NCI-H187 (cell line): ENCODE measurements at regions not wholly inside any gene's neighbourhood (a gene's known extent, or its start where the extent isn't known, plus 50 kb on each side); places are given as distances from the start of the nearest gene placed in this dataset.

Source experiments
- DNase-seq, 2 experiments: peaks; one replicate each; lab custom pipeline; 2025; lab: John Stamatoyannopoulos, UW

GRCh38 chr13:108156749-108157148, 58.6 kb downstream of the LIG4 start:
- no peak for DNase-seq

DNA sequence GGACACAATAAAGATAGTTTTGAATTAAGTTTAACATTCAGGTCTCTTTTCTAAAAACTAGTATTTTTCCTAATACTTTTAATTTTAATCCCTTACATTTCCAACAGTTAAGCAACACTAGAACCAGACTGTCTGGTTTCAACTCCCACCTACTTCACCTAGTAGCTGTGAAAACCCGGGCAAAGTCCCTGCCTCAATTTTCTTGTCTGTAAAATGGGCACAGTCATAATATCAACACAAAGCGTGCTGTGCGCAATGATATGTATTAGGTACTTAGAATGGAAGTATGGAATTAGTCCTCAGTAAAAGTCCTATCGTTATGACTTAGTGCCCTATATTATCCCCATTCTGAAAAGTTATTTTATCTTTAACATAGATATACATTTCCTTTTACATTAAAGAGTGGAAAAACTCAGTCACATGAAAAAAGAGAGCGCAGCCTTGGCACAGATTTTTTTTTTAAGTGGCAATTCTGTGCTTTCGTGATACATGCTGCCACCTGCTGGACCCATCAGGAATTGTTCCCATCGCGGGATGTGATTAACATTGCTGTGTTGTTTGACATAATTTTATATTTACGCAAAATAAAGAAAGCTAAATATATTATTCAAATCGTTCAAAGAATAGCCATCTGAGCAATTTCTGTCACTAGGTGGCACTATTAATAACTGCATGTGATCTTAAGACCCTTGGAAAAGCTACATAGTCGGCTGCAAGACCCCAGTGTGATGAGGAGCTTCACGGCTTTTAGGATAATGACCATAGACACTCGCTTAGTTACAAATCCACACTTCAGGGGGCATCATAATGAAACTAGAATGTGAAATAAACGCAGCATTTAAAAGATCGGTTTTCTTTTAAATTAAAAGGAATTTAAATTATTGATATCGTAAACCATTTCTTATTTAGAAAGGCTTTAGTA, 59.9 kb downstream of the LIG4 start:
- DNase-seq: peak; percentile 53 to 57

DNA sequence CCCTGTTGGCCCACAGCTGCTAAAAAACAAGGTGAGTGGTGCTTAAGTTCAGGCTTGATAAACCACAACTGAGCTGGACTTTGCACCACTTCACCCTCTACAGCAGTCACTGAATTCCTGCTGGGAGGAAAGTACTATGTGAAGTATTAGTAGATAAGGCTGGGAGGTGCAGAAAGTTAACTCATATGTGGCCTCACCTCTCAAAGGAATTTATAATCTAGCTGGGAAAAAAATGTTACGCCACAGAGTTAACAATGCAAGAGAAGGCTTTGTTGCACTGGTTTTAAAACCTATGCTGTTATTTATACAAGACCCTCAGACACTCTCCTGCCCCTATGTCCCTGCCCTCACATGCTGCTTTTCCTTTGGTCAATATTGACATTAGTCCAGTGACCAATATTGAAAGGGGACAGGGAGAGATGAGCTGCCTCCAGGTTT, 60.9 kb downstream of the LIG4 start:
- DNase-seq: peak; percentile 24 to 68

- DNase-seq: no peak
Measured at GRCh38 chr13:108146642-108147041, 68.7 kb downstream of the LIG4 start.

DNA sequence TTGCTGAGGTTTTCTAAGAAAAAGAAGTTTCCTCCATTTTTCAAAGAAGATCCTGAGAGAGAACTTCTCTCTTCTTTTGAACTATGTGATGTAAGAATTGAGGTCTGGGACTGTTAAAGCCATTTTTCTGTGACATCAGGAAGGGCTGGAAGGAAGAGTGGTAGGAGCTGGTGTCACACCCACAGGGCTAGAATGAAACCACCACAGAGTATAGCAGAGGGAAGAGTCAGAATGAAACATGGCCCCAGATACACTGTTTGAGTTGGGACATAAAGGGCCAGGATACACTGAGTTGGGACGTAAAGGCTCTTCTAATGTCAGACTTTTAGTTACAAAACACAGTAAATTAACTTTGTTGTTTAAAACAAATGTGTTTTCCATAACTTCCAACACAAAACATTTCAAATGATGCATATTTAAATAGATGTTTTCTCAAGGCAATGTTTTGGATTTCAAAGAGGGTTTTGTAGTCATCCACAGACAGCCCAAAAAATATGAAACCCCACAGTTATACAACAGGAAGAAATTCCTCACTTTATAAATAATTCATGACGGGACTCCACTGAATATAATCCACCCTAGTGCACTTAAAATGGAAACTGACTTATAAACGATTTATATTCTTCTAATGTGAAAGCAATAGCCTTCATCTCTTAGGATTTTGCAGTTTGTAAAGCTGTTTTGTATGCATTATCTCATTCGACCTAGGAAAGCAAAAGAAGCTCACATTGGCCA, 72.5 kb downstream of the LIG4 start:
- DNase-seq: no peak

DNA sequence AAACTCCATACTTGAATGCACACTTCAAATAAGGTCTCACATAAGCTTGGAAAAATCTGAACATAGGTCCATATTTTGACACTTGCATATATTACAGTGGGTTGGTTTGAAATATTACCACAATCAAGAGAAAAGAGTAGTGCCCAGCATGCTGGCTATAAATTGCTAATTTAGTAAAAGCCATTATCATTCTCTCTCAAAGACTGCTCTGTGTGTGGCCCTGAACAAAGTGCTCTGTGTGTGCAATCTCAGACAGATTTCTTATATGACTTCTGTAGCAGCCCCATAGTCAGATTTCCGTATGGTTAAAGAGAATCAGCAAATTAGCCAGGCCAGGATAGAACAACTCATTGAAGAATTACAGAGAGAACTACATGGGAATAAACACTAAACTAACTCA, 78.2 kb downstream of the LIG4 start:
- no peak for DNase-seq

DNA sequence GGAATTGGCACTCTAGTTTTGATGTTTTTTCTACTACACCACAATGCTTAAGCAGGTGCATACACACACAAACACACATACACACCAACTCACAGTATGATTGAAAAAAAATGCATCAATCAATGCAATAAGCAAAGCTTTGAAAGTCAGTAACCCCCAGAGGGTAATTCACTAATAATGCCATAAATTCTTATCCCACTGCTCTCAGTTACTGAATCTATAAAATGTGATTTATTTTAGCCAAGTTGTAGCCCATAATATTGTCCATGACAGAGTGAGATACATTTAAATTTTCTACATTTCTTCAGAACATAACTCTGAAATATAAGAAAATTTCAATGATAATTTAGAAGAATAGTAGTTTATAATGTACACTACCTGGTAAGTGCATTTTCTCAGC, 87.9 kb downstream of the LIG4 start:
- DNase-seq: no peak

- DNase-seq: no peak
Measured at GRCh38 chr13:108126056-108126455, 89.3 kb downstream of the LIG4 start.

DNA sequence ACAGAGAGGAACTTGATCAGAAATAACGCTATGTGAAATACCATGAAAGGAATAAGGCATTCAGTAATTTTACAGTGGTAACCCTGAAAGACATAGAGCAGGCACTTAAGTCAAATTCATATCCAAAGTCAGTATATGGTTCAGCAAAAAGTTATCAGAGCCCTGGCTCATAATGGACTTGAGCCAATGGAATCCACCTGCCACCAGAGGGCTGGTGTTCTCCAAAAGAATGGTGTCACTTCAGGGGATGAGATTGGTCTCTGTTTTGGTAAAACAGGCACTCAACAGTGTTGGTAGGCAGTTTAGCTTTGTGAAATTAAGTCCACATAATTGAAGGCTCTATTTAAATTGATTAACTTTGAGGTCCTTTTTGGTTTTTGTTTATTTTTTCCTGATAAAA, 93.9 kb downstream of the LIG4 start:
- DNase-seq: no peak

DNA sequence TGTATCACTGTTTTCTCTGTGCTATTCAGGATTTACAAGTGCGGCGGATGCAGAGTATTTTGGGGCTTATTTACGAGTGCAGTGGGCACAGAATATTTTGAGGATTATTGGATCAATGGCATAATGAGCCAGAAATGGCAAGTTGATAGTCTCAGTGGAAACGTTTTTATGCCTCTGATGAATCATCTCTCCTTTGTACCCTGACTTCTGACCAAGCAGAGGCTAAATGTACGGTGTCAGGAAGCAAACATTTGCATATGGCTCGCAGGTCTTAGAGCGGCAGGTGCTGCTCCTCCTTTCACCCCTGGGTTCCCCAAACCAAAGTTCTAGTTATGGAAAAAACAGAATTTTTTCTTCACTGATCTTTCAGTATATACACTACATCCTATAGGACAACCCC, 94.5 kb downstream of the LIG4 start:
- DNase-seq: no peak

GRCh38 chr13:108120302-108120701, 95.0 kb downstream of the LIG4 start:
- DNase-seq: no peak

DNA sequence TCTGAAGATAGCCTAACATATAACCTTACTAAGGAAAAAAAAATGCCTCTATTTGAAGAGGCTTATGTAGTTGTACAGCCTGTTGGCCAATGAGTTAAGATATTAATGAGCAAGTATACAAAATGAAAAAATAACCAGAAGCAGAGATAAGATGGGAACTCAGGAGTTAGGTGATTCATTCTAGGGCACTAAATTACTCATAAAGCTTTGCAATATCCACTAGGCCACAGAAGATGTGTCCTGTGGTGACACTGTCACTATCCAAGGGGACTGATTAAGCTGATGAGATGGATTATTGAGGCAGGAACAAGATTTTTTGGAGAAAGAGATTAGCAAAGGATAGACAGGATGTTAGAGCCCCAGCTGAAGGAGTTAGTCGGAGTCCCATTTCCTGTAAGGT, 99.6 kb downstream of the LIG4 start:
- DNase-seq: no peak

- no peak for DNase-seq
Measured at GRCh38 chr13:108113407-108113806, 101.9 kb downstream of the LIG4 start.

DNA sequence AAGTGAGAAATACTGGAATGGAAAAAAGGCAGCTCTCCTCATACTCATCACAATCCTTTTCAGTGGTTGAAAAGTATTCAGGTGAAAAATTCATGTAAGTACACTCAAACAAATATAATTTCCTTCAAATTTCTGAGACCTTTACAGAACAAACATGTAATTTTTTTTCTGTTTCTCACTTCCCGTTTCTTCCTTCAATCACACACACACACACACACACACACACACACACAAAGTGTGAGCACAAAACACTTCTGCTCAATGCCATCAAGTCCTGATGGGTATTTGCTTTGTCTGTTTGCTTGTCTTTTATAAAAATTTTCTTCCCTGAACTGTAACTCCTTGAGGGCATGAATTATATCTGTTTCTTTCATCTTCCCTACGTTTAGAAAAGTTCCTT, 110.6 kb downstream of the LIG4 start:
- DNase-seq: no peak

- DNase-seq: no peak
Measured at GRCh38 chr13:108102771-108103170, 112.6 kb downstream of the LIG4 start.

DNA sequence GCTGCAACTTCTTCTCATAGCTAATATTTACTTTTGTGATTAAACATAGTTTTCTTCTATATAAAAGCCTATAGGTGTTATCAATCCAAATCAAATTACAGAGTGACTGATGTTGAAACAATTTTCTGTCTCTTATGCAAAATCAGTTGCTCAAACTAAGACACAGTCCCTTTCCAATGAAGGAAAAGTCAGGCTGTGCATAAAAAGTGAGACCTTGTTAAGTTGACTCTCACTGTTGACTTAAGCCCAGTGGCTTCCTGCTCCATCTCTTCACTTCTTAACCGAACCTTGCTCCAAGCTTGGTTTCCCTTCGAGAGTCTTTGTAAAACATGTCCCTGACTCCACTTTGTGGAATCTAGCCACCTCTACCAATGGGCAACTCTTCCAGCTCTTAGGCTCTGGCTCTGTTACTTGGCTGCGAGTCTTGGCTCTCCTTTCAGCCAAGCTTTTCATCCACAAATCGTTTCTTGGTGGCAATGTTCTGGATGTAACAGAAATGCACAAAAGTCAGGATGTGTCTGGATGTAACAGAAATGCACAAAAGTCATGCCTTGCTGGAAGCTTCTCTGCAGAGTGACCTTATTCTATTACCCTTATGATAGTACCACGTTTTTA, 118.9 kb downstream of the LIG4 start:
- DNase-seq: no peak

DNA sequence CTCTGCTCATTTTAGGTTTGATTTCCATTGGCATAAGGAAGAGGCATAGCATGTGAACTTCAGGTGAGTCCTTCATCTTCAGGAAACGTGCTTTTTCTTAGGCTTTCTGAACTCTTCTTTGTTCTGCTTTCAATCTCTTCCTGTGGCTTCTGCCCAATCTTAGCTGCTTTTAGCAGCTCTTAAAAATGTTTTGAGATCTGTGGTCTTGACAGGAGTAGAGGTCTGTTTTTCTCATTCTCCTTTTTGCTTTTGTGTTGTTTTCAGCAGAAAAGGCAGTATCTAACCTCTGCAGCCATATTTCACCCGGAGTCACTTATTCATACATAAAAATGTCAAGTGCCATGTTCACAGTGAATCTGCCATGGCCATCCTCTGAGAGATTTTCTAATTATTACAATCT, 120.3 kb downstream of the LIG4 start:
- no peak for DNase-seq

DNA sequence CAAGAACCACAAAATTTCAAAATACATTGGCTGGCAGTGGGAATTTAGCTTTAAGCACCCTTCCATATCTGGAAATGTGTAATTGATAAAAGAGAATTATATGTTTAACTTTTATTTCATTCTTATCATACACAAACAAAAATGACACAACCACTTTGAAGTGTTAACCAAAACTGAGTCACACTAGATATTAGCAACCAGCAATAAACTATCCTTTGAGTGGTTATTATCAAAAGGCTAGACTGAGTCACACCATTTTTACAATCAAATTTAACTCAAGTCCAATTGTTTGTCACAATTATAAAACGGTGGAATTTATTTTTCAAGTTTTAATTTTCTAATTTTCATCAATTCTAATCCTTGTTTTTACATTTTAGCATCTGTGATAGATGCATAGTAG, 121.7 kb downstream of the LIG4 start:
- no peak for DNase-seq

DNA sequence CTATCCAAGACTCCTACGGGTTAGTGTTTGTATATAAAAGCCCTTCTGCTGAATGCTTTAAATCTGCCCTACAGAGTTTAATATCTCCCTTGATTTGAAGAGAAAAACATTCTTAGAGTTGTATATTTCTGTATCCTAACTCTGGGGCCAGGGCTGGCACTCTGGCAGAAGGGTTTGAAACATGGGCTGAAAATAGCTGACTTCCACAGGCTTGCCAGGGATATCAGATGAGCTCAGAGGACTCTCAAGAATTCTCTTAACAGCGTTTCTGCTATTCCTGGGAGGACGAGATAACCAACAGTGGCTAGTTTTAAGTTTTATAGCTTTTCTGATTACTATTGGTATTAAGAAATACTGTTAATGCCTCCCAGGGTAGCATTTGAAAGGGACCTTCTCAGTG, 127.5 kb downstream of the LIG4 start:
- no peak for DNase-seq

- DNase-seq: no peak
Measured at GRCh38 chr13:108086678-108087077, 128.7 kb downstream of the LIG4 start.

DNA sequence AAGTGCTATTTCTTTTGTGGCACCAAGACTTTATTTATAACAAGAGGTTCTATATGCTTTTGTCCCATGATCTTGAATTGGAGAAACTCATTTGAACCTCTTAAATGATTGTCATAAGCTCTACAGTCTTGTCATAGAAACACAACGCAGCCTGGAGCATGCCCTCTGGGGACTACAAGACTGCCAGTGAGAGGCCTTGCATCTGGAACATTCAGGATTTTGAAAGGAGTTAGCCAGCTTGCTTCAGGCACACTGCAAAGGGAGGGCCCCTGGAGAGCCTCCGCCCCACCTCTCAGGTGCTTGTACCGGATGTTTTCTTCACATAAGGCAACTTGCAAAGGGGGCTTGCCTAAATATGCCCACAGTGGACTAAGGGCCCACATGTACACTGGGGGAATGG, 130.5 kb downstream of the LIG4 start:
- no peak for DNase-seq

- no peak for DNase-seq
Measured at GRCh38 chr13:108083056-108083455, 132.3 kb downstream of the LIG4 start.

GRCh38 chr13:108082481-108082880, 132.9 kb downstream of the LIG4 start:
- DNase-seq: no peak
